GM21717 (cell line): ENCODE measurements at regions not wholly inside any gene's neighbourhood (a gene's known extent, or its start where the extent isn't known, plus 50 kb on each side); places are given as distances from the start of the nearest gene placed in this dataset.

ENCODE experiments used
- ATAC-seq: cut with Tn5 transposase; IDR thresholded peaks from one replicate; pipeline ENCODE4 v1.9.1; 2021; ENCODE audit warnings: mild to moderate bottlenecking, moderate library complexity; ENCODE audit not compliant: unreplicated experiment

- no peak for ATAC-seq
These were observed 988.2 kb upstream of the CHAC2 start for GRCh38 chr2:52779446-52779845.

- ATAC-seq, result no peak
These were observed 991.0 kb upstream of the CHAC2 start for GRCh38 chr2:52776571-52776970.

- no peak for ATAC-seq
These were observed 991.9 kb upstream of the CHAC2 start for GRCh38 chr2:52775674-52776073.

GRCh38 chr2:52765735-52766134 is 1001.9 kb upstream of the CHAC2 start:
- ATAC-seq, result no peak

- no peak for ATAC-seq
These were observed 1017.8 kb upstream of the CHAC2 start for GRCh38 chr2:52749764-52750163.

GRCh38 chr2:52745144-52745543 is 1022.5 kb upstream of the CHAC2 start:
- no peak for ATAC-seq

- no peak for ATAC-seq
These were observed 1034.7 kb upstream of the CHAC2 start for GRCh38 chr2:52732849-52733395.

GRCh38 chr2:52724585-52724984 is 1043.0 kb upstream of the CHAC2 start:
- no peak for ATAC-seq

- no peak for ATAC-seq
These were observed 1049.8 kb upstream of the CHAC2 start for GRCh38 chr2:52717836-52718235.

GRCh38 chr2:52710810-52711618 is 1056.6 kb upstream of the CHAC2 start:
- no peak for ATAC-seq

GRCh38 chr2:52704251-52704650 is 1063.4 kb upstream of the CHAC2 start:
- no peak for ATAC-seq

- no peak for ATAC-seq
These were observed 1064.6 kb upstream of the CHAC2 start for GRCh38 chr2:52703004-52703403.

GRCh38 chr2:52698408-52698807 is 1069.2 kb upstream of the CHAC2 start:
- no peak for ATAC-seq

GRCh38 chr2:52697690-52698089 is 1069.9 kb upstream of the CHAC2 start:
- ATAC-seq, result no peak

- ATAC-seq, result no peak
These were observed 1071.9 kb upstream of the CHAC2 start for GRCh38 chr2:52695731-52696130.

GRCh38 chr2:52686935-52687334 is 1080.7 kb upstream of the CHAC2 start:
- no peak for ATAC-seq

- no peak for ATAC-seq
These were observed 1091.5 kb upstream of the CHAC2 start for GRCh38 chr2:52676056-52676455.

- no peak for ATAC-seq
These were observed 1098.9 kb upstream of the CHAC2 start for GRCh38 chr2:52668724-52669123.

- no peak for ATAC-seq
These were observed 1108.1 kb upstream of the CHAC2 start for GRCh38 chr2:52659546-52659945.

- no peak for ATAC-seq
These were observed 1109.0 kb upstream of the CHAC2 start for GRCh38 chr2:52658598-52658997.

GRCh38 chr2:52639692-52640091 is 1127.9 kb upstream of the CHAC2 start:
- ATAC-seq, result no peak

GRCh38 chr2:52632543-52632942 is 1135.1 kb upstream of the CHAC2 start:
- ATAC-seq, result no peak

- no peak for ATAC-seq
These were observed 1137.7 kb upstream of the CHAC2 start for GRCh38 chr2:52629944-52630343.
